Activated CD4-positive, alpha-beta T cell treated with anti-CD3 and anti-CD28 coated beads, Interleukin-2, amount 10 ng/mL, durations not matched to agents 24 days and 14 days (primary cell): ENCODE measurements at regions not wholly inside any gene's neighbourhood (a gene's known extent, or its start where the extent isn't known, plus 50 kb on each side); places are given as distances from the start of the nearest gene placed in this dataset.

Experiments used
- DNase-seq: peaks from one replicate; pipeline ENCODE4 v3.0.0; 2022
- H3K27ac Mint-ChIP-seq: one replicate; pipeline ENCODE4 v1.8.0; 2022; ENCODE audit warnings: mild to moderate bottlenecking, mixed read lengths
- H3K27me3 Mint-ChIP-seq: one replicate; pipeline ENCODE4 v1.8.0; 2022; ENCODE audit warnings: mixed read lengths
- H3K36me3 Mint-ChIP-seq: one replicate; pipeline ENCODE4 v1.8.0; 2022; ENCODE audit warnings: low read depth, mild to moderate bottlenecking, mixed read lengths
- H3K4me1 Mint-ChIP-seq: one replicate; pipeline ENCODE4 v1.8.0; 2021; ENCODE audit warnings: mixed read lengths
- H3K4me3 Mint-ChIP-seq: one replicate; pipeline ENCODE4 v1.8.0; 2022; ENCODE audit warnings: mild to moderate bottlenecking, moderate library complexity, mixed read lengths
- H3K9me3 Mint-ChIP-seq: one replicate; pipeline ENCODE4 v1.8.0; 2021; ENCODE audit warnings: mixed read lengths
- intact Hi-C: fragments of 100-400 bp; cut with micrococcal nuclease; formaldehyde crosslinking; loops from one replicate; pipeline ENCODE4 v1.15.1; 2023

GRCh38 chr9:16223074-16223871 is 647.2 kb downstream of the BNC2 start:
- Mint-ChIP-seq H3K27me3 (no peaks in the 10 kb centered on the region), H3K27ac (no peak overlapping the region), H3K9me3 (peaks cover 13% of the 10 kb centered on the region), H3K4me3 (no peak overlapping the region), H3K4me1 (no peaks in the 10 kb centered on the region), H3K36me3 (no peaks in the 10 kb centered on the region)
- intact Hi-C loops = no loop called here
- no peak for DNase-seq

GRCh38 chr9:16230731-16231130 is 639.7 kb downstream of the BNC2 start:
- DNase-seq = no peak
- no peaks in the 10 kb centered on the region for H3K36me3 Mint-ChIP-seq
- H3K27me3 Mint-ChIP-seq = no peaks in the 10 kb centered on the region
- peaks cover 24% of the 10 kb centered on the region for H3K9me3 Mint-ChIP-seq
- intact Hi-C loops = no loop called here
- H3K4me1 Mint-ChIP-seq = no peaks in the 10 kb centered on the region
- H3K4me3 Mint-ChIP-seq = no peak overlapping the region
- no peak overlapping the region for H3K27ac Mint-ChIP-seq

- H3K27ac Mint-ChIP-seq = no peak overlapping the region
- H3K36me3 Mint-ChIP-seq = no peaks in the 10 kb centered on the region
- no peak overlapping the region for H3K4me3 Mint-ChIP-seq
- no peaks in the 10 kb centered on the region for H3K27me3 Mint-ChIP-seq
- intact Hi-C loops = no loop called here
- no peaks in the 10 kb centered on the region for H3K4me1 Mint-ChIP-seq
- H3K9me3 Mint-ChIP-seq = peaks cover 17% of the 10 kb centered on the region
- no peak for DNase-seq
Observed at GRCh38 chr9:16236311-16236710, 634.2 kb downstream of the BNC2 start.

GRCh38 chr9:16236882-16237281 is 633.6 kb downstream of the BNC2 start:
- Mint-ChIP-seq H3K36me3 (no peaks in the 10 kb centered on the region), H3K4me3 (no peak overlapping the region), H3K27me3 (no peaks in the 10 kb centered on the region), H3K9me3 (peaks cover 15% of the 10 kb centered on the region), H3K27ac (no peak overlapping the region), H3K4me1 (no peaks in the 10 kb centered on the region)
- intact Hi-C loops = no loop called here
- DNase-seq = no peak

GRCh38 chr9:16238623-16239138 is 631.8 kb downstream of the BNC2 start:
- Mint-ChIP-seq H3K4me3 (no peak overlapping the region), H3K36me3 (no peaks in the 10 kb centered on the region), H3K27me3 (no peaks in the 10 kb centered on the region), H3K4me1 (no peaks in the 10 kb centered on the region), H3K9me3 (peaks cover 10% of the 10 kb centered on the region), H3K27ac (no peak overlapping the region)
- DNase-seq = no peak
- intact Hi-C loops = no loop called here

- Mint-ChIP-seq H3K27ac (no peak overlapping the region), H3K9me3 (no peaks in the 10 kb centered on the region), H3K36me3 (no peaks in the 10 kb centered on the region), H3K4me1 (no peaks in the 10 kb centered on the region), H3K27me3 (no peaks in the 10 kb centered on the region), H3K4me3 (no peak overlapping the region)
- DNase-seq = no peak
- intact Hi-C loops = no loop called here
Observed at GRCh38 chr9:16241231-16241630, 629.2 kb downstream of the BNC2 start.

- H3K9me3 Mint-ChIP-seq = no peaks in the 10 kb centered on the region
- H3K4me3 Mint-ChIP-seq = no peak overlapping the region
- no peaks in the 10 kb centered on the region for H3K4me1 Mint-ChIP-seq
- H3K27me3 Mint-ChIP-seq = no peaks in the 10 kb centered on the region
- no peak overlapping the region for H3K27ac Mint-ChIP-seq
- H3K36me3 Mint-ChIP-seq = no peaks in the 10 kb centered on the region
- intact Hi-C loops = no loop called here
- no peak for DNase-seq
Observed at GRCh38 chr9:16243798-16244197, 626.7 kb downstream of the BNC2 start.

- no peak overlapping the region for H3K27ac Mint-ChIP-seq
- H3K4me1 Mint-ChIP-seq = no peaks in the 10 kb centered on the region
- no peak for DNase-seq
- no peaks in the 10 kb centered on the region for H3K36me3 Mint-ChIP-seq
- H3K27me3 Mint-ChIP-seq = no peaks in the 10 kb centered on the region
- intact Hi-C loops = no loop called here
- no peak overlapping the region for H3K4me3 Mint-ChIP-seq
- H3K9me3 Mint-ChIP-seq = no peaks in the 10 kb centered on the region
Observed at GRCh38 chr9:16245756-16246440, 624.6 kb downstream of the BNC2 start.

GRCh38 chr9:16246785-16247184 is 623.7 kb downstream of the BNC2 start:
- Mint-ChIP-seq H3K9me3 (no peaks in the 10 kb centered on the region), H3K27me3 (no peaks in the 10 kb centered on the region), H3K36me3 (no peaks in the 10 kb centered on the region), H3K4me3 (no peak overlapping the region), H3K27ac (no peak overlapping the region), H3K4me1 (no peaks in the 10 kb centered on the region)
- intact Hi-C loops = no loop called here
- no peak for DNase-seq

GRCh38 chr9:16247188-16247875 is 623.1 kb downstream of the BNC2 start:
- Mint-ChIP-seq H3K27me3 (no peaks in the 10 kb centered on the region), H3K27ac (no peak overlapping the region), H3K36me3 (no peaks in the 10 kb centered on the region), H3K4me1 (no peaks in the 10 kb centered on the region), H3K4me3 (no peak overlapping the region), H3K9me3 (no peaks in the 10 kb centered on the region)
- intact Hi-C loops = no loop called here
- DNase-seq = no peak

GRCh38 chr9:16248822-16249221 is 621.6 kb downstream of the BNC2 start:
- no peak for DNase-seq
- intact Hi-C loops = no loop called here

GRCh38 chr9:16252616-16253015 is 617.9 kb downstream of the BNC2 start:
- intact Hi-C loops = no loop called here
- no peak for DNase-seq
- no peaks in the 10 kb centered on the region for H3K9me3 Mint-ChIP-seq
- H3K4me3 Mint-ChIP-seq = no peak overlapping the region
- H3K4me1 Mint-ChIP-seq = no peaks in the 10 kb centered on the region
- no peaks in the 10 kb centered on the region for H3K27me3 Mint-ChIP-seq
- H3K36me3 Mint-ChIP-seq = no peaks in the 10 kb centered on the region
- no peak overlapping the region for H3K27ac Mint-ChIP-seq

More at GRCh38 chr9:16248822-16249221, 621.6 kb downstream of the BNC2 start:
- Mint-ChIP-seq H3K9me3 (no peaks in the 10 kb centered on the region), H3K27ac (no peak overlapping the region), H3K4me1 (no peaks in the 10 kb centered on the region), H3K27me3 (no peaks in the 10 kb centered on the region), H3K4me3 (no peak overlapping the region), H3K36me3 (no peaks in the 10 kb centered on the region)

GRCh38 chr9:16254674-16255073 is 615.8 kb downstream of the BNC2 start:
- DNase-seq = no peak
- intact Hi-C loops = no loop called here
- no peak overlapping the region for H3K4me3 Mint-ChIP-seq
- no peaks in the 10 kb centered on the region for H3K27me3 Mint-ChIP-seq
- peaks cover 4% of the 10 kb centered on the region for H3K4me1 Mint-ChIP-seq
- H3K36me3 Mint-ChIP-seq = no peaks in the 10 kb centered on the region
- no peak overlapping the region for H3K27ac Mint-ChIP-seq
- no peaks in the 10 kb centered on the region for H3K9me3 Mint-ChIP-seq

GRCh38 chr9:16255217-16255616 is 615.3 kb downstream of the BNC2 start:
- intact Hi-C loops = no loop called here
- no peak overlapping the region for H3K27ac Mint-ChIP-seq

More at GRCh38 chr9:16255217-16255616, 615.3 kb downstream of the BNC2 start:
- Mint-ChIP-seq H3K4me3 (no peak overlapping the region), H3K4me1 (peaks cover 4% of the 10 kb centered on the region), H3K36me3 (no peaks in the 10 kb centered on the region), H3K9me3 (no peaks in the 10 kb centered on the region), H3K27me3 (no peaks in the 10 kb centered on the region)
- no peak for DNase-seq
